ENCODE measurements at regions not wholly inside any gene's neighbourhood (a gene's known extent, or its start where the extent isn't known, plus 50 kb on each side); places are given as distances from the start of the nearest gene placed in this dataset.

GRCh38 chr21:31553926-31554325 lies 105.6 kb upstream of the SOD1 start:
- TF ChIP-seq CTCF (IDR thresholded peaks at IDR 0.05; ENCODE audit: extremely low read depth, low read depth, low read length), result no peak
- no peak overlapping the region for H3K27ac ChIP-seq (ENCODE audit: low read depth, low read length)
- H3K27me3 ChIP-seq (ENCODE audit: insufficient read depth, low read length), result peaks cover 33% of the 10 kb centered on the region
- no peaks in the 10 kb centered on the region for H4K20me1 ChIP-seq (ENCODE audit: insufficient read depth, low read length)
- H2AFZ ChIP-seq (ENCODE audit: low read length), result no peak overlapping the region
- no peaks in the 10 kb centered on the region for H3K36me3 ChIP-seq (ENCODE audit: insufficient read depth, low read length)
- H3K79me2 ChIP-seq (ENCODE audit: insufficient read depth, low read length), result no peaks in the 10 kb centered on the region
- DNase-seq (ENCODE audit: insufficient read length, low spot score, missing footprints), result peak; percentile 55
- H3K4me1 ChIP-seq (ENCODE audit: insufficient read depth, low read length), result peaks cover 8% of the 10 kb centered on the region
- no peaks in the 10 kb centered on the region for H3K9me3 ChIP-seq (ENCODE audit: low read depth, low read length)
- H3K4me3 ChIP-seq (ENCODE audit: insufficient read depth, low read length), result no peak overlapping the region
- no peak overlapping the region for H3K4me2 ChIP-seq (ENCODE audit: insufficient read depth, low read length)

- H3K4me3 ChIP-seq (ENCODE audit: insufficient read depth, low read length), result no peak overlapping the region
Observed at GRCh38 chr21:31553461-31553860, 106.0 kb upstream of the SOD1 start.

GRCh38 chr21:31552826-31553225 lies 106.7 kb upstream of the SOD1 start:
- Histone ChIP-seq H3K9me3 (ENCODE audit: low read depth, low read length) (no peaks in the 10 kb centered on the region), H3K79me2 (ENCODE audit: insufficient read depth, low read length) (no peaks in the 10 kb centered on the region), H3K27me3 (ENCODE audit: insufficient read depth, low read length) (peaks cover 23% of the 10 kb centered on the region), H2AFZ (ENCODE audit: low read length) (no peak overlapping the region), H3K4me3 (ENCODE audit: insufficient read depth, low read length) (no peak overlapping the region), H4K20me1 (ENCODE audit: insufficient read depth, low read length) (no peaks in the 10 kb centered on the region), H3K36me3 (ENCODE audit: insufficient read depth, low read length) (no peaks in the 10 kb centered on the region), H3K27ac (ENCODE audit: low read depth, low read length) (no peak overlapping the region), H3K4me1 (ENCODE audit: insufficient read depth, low read length) (peaks cover 8% of the 10 kb centered on the region), H3K4me2 (ENCODE audit: insufficient read depth, low read length) (no peak overlapping the region)
- no peak for DNase-seq (ENCODE audit: insufficient read length, low spot score, missing footprints)
- TF ChIP-seq CTCF (IDR thresholded peaks at IDR 0.05; ENCODE audit: extremely low read depth, low read depth, low read length), result no peak

More at GRCh38 chr21:31553461-31553860, 106.0 kb upstream of the SOD1 start:
- no peak for DNase-seq (ENCODE audit: insufficient read length, low spot score, missing footprints)
- H3K27me3 ChIP-seq (ENCODE audit: insufficient read depth, low read length), result peaks cover 30% of the 10 kb centered on the region
- no peak overlapping the region for H3K4me2 ChIP-seq (ENCODE audit: insufficient read depth, low read length)
- H3K27ac ChIP-seq (ENCODE audit: low read depth, low read length), result no peak overlapping the region
- no peaks in the 10 kb centered on the region for H4K20me1 ChIP-seq (ENCODE audit: insufficient read depth, low read length)
- peaks cover 8% of the 10 kb centered on the region for H3K4me1 ChIP-seq (ENCODE audit: insufficient read depth, low read length)
- H2AFZ ChIP-seq (ENCODE audit: low read length), result no peak overlapping the region
- no peaks in the 10 kb centered on the region for H3K36me3 ChIP-seq (ENCODE audit: insufficient read depth, low read length)
- H3K79me2 ChIP-seq (ENCODE audit: insufficient read depth, low read length), result no peaks in the 10 kb centered on the region
- H3K9me3 ChIP-seq (ENCODE audit: low read depth, low read length), result no peaks in the 10 kb centered on the region
- no peak for TF ChIP-seq CTCF (IDR thresholded peaks at IDR 0.05; ENCODE audit: extremely low read depth, low read depth, low read length)

GRCh38 chr21:31550070-31550469 lies 109.4 kb upstream of the SOD1 start:
- peaks cover 14% of the 10 kb centered on the region for H3K27me3 ChIP-seq (ENCODE audit: insufficient read depth, low read length)
- H3K9me3 ChIP-seq (ENCODE audit: low read depth, low read length), result no peaks in the 10 kb centered on the region
- no peak overlapping the region for H3K27ac ChIP-seq (ENCODE audit: low read depth, low read length)
- H2AFZ ChIP-seq (ENCODE audit: low read length), result no peak overlapping the region
- H3K4me1 ChIP-seq (ENCODE audit: insufficient read depth, low read length), result peaks cover 8% of the 10 kb centered on the region
- H3K36me3 ChIP-seq (ENCODE audit: insufficient read depth, low read length), result no peaks in the 10 kb centered on the region
- TF ChIP-seq CTCF (IDR thresholded peaks at IDR 0.05; ENCODE audit: extremely low read depth, low read depth, low read length), result no peak
- H3K4me2 ChIP-seq (ENCODE audit: insufficient read depth, low read length), result no peak overlapping the region
- H3K4me3 ChIP-seq (ENCODE audit: insufficient read depth, low read length), result no peak overlapping the region
- H3K79me2 ChIP-seq (ENCODE audit: insufficient read depth, low read length), result no peaks in the 10 kb centered on the region
- no peaks in the 10 kb centered on the region for H4K20me1 ChIP-seq (ENCODE audit: insufficient read depth, low read length)
- no peak for DNase-seq (ENCODE audit: insufficient read length, low spot score, missing footprints)
